Stimulated activated CD4-positive, alpha-beta T cell treated with anti-CD3 and anti-CD28 coated beads, Interleukin-12 subunit alpha, Interleukin-12 subunit beta, amount 100 ng/mL, for 24 hours (primary cell): ENCODE measurements at regions not wholly inside any gene's neighbourhood (a gene's known extent, or its start where the extent isn't known, plus 50 kb on each side); places are given as distances from the start of the nearest gene placed in this dataset.

Experiments
- DNase-seq, 2 experiments: peaks; one replicate each; pipeline ENCODE4 v3.0.0-alpha.2; 2020; ENCODE audit warnings: low read depth in 2 of 2

DNA sequence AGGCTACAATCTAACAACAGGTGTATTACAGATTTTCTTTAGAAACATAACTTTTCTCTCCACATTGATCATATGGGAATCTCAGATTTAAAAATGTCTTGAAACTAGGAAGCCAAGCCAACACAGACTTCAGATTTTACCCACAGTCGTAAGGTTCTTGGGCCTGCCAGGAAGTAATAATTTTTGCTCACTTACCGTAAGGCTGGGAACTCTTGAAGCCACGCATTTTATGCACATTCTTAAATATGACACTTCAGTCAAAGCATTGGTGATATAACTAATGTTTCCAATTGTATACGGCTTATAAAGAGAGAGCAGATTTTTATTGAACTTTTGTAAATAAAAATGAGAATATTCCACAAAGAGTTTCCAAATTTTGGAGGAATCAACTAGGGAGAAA, 328.9 kb upstream of the TRPC7 start:
- DNase-seq: no peak

DNA sequence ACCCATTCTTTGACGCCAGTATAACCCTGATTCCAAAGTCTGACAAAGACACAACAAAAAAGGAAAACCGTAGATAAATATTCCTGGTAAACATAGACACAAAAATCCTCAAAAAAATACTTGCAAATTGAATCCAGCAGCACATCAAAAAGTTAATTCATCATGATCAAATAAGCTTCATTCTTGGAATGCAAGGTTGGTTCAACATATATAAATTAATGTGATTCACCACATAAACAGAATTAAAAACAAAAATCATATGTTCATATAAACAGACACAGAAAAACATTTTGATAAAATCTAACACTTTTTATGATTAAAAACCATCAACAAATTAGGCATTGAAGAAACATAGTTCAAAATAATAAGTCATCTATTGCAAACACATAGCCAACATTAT, 324.2 kb upstream of the TRPC7 start:
- DNase-seq: no peak

DNA sequence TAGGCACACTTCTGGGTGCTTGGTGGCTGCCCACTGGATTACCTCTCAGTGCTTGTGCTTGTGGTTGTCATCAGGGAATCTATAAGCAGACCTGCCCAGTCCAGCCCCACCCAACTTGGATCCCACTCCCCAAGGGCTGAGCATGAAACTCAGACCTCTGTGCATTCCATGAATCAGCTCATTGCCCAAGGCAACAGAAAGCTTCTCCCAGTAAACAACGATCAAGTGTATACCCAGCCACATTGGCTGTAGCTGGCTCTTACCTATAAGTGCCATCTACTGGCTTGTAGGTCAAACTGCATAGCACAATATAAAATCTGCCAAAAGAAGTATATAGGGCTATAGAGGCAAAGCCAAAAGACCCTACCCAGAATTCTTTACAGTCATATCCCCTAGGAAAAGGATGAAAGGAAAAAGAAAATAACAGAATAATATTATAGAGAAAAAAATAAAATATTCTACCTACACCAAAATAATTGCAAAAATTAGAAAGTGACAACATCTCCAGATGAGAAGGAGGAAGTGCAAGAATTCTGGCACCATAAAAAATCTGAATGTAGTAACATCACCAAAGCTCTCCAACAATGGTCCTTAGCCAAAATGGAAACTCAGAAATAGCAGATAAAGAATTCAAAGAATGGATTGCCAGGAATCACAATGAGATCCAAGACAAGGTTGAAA, 321.0 kb upstream of the TRPC7 start:
- DNase-seq: no peak

DNA sequence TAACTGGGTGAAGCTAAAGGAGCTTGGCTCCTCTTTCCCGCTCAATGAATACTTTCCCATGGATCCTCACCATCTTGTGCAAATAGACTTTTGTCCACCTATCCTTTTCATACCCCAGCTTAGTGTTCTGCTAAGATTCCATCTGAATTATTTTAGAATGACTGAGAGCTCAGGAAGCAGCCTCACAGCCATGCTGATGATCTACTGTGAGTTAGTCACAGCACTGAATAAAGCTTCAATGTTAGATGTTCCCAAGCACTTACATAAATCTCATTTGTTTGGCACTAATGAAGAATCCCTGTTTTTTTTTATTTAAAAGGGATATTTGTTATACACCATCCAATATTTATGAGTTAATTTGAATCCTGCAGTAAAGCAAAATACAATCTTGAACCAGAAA, 317.6 kb upstream of the TRPC7 start:
- no peak for DNase-seq

DNA sequence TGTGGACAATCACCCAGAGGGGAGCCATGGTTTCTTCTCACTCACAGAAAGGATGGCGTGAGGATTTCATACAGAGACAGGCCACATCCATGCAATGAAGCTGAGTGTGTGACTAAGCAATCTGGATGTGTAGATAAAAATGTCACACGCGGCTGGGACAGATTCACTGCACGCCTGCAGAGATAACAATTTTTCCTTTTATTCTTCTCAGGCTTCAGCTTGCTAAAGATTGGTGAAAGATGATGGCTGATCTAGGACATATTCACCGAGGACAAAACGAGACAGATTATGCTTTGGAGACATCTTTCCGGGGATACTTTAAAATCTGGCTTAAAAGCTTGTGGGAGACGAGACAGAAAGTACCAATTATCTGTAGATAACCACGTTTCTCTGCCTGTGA, 313.9 kb upstream of the TRPC7 start:
- no peak for DNase-seq

DNA sequence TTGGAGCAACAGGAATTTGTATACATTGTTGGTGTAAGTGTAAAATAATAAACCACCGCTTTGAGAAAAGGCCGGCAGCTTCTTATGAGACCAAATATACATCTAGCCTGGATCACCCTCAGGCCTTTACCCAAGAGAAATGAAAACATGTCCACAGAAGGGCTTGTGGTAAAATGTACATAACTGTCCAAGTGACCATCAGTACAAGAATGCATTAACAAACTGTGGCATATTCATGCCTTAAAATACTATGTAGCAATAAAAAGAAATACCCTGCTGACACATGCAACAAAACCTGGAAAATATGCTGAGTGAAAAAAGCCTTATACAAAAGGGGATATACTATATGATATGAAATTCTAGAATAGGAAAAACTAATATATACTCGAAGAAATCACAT, 311.9 kb upstream of the TRPC7 start:
- no peak for DNase-seq

DNA sequence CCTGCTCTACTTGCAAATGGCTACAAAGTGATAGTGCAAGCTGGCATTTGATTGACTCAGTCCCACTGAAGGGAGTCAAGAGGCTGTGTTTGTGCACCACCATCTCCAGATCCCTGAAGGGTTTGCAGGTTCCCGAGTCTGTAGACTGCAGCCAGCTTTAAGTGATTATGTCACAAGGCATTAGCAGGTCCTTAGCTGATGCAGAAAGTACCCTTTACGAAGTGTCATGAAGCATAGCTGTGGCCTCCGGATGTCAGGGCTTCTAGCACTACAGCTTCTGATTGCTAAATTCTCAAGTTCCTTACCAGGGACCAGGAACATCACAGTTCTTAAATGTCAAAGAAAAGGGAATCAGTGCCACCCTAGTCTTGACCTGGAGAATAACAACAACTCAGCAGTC, 311.3 kb upstream of the TRPC7 start:
- no peak for DNase-seq

DNA sequence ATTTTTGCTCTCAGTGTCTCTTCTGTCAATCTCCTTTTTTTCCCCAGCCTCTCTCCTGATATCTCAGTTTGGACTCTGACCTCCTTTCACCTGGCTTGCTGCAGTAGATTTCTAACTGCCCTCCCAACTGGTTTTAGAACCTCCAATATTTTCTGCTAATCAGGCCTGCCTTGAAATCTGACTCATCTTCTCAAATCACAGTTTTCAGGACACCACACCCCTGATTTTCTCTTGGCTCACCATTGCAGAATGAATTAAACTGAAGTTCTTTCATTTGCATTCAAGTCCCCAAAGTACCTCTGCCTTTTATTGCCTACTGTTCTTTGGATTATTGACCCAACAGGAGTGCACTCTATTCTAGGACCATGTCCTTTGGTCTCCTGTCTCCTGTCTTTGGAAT, 310.4 kb upstream of the TRPC7 start:
- no peak for DNase-seq

DNA sequence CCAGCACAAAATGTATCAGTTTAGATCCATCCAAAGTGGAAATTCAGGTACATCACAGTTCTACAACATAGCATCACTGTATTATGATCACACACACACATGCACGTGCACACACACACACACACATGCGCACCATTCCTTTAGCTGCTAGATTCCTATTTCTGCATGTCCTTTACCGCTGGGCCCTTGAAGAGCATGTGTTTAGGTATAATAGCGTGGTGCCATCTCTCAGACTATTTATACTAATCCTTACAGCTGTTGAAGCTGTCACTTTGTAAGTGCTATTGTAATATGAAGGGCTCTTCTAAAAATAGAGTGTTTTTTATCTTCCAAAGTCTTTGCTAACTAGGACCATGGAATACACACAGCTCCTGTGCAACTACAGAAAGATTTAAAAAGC, 308.8 kb upstream of the TRPC7 start:
- DNase-seq: no peak

DNA sequence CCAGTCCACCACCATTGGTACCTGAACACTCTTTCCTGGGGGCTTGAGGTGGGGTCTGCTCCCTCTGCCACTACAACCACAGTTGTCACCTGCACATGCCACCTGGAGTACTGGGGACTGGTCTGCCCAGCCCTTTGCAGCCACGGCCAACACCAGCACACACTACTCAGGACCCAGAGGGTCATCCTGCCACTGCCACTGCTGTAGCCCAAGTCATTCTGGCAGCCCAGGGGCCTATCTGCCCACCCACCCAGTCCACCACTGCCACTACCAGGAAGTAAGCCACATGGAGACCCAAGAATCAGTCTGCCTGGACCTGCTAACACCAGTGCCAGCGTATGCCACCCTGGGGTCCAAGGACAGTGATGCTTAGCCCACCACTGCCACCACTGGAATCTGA, 302.4 kb upstream of the TRPC7 start:
- DNase-seq: no peak

DNA sequence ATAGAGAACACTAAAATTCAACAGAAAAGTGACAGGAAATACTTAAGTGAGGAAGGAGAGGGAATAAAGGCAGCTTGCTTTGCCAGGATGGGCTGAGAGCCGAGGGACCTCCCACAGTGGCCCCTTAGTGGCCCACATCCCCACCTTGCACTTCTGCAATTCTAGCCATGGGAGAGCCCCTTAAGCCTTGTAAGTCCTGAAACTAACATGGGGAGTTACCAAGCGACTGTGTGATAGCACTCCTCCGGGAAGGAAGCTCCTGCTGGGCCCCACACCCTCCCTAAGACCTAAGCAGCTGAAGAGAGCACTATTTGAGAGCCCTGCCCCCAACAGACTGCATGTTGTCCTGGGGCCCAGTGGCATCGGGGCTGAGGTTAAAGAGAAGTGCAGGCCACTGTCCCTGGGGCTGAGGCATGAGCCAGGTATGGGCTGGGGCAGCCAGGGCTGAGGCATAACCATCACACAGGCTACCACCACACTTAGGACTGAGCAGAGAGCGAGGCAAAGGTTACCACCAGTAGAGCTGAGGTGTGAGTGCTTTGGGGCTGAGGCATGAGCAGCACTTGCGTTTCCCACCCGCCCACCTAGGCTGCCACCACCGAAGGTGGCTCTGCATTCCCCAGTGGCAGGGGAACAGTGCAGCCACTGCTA, 301.8 kb upstream of the TRPC7 start:
- DNase-seq: no peak

DNA sequence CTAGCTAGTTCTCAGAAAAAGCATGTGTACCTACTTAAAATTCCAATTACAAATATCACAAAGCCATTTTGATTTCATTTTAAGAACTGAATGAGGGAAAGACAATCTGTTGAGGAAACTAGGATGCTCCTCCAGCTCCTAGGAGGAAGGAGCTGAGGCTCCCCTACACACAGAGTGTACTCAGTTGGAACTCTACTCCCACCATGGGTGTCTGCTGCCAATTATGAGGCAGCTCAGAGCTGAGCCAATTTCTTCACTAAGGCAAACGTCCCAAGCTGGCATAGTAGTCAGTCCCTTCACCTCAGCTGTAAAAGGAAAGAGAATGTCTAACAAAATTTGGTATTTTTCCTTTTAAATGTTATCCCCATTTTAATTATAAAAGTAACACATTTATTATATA, 300.0 kb upstream of the TRPC7 start:
- DNase-seq: no peak

DNA sequence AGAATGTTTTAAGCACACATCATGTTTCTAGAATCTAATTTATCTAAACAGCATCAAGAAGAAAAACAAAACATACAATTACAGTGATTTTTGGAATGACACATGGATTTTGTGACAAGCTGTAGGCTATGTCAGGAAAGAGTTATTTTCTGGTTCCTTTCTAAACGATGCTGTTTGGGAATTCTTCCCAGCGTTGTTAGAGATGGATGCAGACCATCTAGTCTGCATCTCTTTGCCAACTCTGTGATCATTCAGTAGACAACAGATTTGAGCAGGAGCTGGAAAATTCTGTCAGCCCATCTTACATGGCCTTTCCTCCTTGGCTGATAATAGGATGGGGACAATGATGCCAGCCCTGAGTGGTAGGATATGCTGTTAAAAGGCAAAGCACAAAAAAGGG, 295.7 kb upstream of the TRPC7 start:
- DNase-seq: no peak

DNA sequence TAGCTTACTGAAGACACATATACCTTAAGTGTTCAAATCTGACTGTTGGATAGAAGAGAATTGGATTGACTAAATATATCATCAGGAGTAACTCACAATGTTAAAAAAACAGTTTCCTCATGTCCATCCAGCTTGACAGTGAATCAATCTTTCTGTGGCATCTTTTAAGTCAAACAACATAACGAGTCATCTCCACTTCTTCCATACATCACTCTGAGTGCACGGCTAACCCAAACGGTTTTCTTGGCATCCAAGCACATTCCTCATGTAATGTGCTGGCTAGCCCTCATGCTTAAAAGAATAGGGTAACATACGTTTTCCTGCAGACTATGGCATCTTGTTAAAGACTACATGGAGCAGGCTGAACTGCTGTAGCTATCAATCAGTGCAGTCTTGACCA, 291.5 kb upstream of the TRPC7 start:
- DNase-seq: no peak

DNA sequence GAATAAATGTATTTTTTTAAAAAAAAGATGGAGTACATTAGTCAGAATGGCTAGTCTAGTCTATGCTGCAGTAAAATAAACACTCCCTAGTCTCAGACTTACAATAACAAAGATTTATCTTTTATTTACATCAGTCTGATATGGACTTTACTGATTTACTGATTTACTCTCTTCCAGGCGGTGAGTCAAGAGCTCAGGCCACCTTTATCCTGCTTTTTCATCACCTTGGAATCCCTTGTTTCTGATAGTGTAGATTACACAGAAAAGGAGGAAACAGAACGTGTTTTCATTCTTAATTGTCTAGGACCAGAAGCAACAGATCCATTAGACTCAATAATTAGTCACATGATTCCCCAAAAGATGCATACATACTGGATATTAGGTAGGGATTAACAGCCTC, 290.1 kb upstream of the TRPC7 start:
- DNase-seq: no peak

DNA sequence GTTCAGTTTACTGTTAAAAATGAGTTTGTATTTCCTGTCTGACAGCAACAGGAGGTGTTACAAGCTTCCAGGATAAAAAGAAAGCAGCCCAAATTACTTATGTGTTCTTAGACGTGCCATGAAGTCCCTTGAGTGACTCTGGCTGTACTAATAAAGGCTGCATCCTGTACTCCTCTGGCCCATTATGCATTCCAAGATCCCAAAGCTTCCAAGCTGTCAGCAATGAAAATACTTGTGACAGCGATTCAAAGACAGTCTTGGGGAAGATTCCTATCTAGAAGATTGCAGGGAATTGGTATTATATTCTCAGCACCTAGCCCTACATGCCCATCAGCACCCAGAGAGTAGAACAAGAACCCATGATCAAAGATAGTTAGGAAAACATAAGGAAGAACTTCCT, 281.6 kb upstream of the TRPC7 start:
- no peak for DNase-seq

DNA sequence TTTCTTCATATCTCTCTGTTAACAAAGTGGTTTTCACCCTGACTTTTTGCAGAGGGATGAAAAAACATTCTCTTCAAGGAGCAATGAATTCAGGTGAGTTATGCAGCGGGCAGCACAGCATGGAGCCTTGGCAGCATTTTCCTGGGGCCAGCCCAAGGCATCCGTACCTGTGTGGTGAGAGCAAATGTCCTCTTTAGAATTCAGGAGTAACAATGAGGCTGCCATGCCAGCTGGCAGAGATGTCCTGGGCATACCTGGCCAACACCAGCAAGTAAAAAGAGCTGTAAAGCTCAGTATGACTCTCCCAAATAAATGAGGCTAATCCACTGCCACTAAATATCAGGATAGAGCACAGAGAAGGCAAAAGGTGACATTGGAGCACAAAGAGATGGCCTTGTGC, 277.6 kb upstream of the TRPC7 start:
- DNase-seq: no peak

DNA sequence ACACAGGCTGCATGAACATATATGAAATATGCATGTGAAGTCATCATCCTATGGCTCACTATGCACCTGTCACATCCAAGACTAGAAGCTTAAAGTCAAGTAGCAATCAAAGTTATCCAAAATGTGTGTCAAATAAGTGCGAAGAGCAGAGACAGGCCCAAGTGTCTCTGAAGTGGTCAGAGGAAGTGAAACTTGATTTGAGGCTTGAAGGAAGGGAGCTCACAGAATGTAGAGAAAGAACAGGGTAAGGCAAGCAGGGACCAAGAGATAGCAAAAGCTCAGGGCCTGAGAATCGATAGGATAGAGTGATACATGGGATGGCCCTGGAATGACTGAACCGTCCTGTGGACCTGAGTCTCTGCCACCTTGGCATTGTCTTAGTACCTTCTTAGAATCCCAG, 274.3 kb upstream of the TRPC7 start:
- no peak for DNase-seq

DNA sequence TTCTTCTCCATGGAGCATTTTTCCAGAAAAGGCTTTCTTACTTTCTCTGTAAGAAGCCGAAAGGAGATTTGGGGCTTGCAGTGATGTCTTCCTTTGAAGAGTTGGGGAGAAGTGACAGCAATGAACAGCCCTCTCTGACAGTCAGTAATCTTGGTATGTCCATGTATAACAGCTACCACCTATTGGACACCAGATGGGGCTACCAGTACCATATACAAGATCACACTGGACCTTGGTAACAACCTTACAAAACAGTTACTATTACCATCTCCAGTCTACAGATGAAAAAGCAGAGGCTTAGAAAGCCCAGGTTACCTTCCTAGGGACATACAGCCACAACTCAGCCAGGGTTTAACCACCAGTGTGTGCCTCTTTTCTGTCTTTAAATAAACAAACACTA, 272.7 kb upstream of the TRPC7 start:
- no peak for DNase-seq

DNA sequence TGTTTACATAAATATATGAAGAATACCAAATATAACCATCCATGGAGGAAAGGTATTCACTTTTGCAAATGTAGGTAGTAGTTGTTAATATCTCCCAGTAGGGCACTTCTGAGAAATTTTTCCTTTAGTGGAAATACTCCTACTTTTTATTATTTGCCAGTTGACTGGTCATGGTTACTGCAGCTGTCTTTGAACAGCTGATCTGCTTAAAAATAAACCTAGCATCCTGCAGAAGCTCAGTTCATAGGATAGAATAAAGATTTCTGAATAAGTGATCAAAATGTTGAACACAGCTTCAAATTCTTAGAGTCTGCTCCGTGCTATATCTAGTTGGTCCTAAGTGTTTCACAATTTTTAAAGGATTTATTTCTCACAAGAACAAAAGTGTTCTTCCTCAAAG, 270.7 kb upstream of the TRPC7 start:
- DNase-seq: no peak

DNA sequence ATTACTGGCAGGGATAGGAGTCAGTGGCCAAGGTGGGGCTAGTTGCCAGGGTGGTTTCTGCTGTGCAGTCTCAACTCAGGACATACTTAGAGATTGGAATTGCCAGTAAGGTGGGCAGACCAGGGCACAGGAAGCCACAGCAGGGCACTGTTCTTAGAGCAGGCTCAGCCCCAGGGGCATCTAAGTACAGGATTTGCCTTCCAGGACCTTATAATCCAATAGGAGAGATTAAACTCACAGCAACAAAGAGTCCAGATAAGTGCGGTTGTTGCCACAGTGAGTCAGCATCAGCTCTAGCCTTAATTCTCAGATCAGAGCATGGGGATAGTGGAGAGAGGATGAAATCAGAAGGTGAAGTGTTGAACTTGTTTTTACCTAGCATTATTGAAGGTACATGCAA, 265.8 kb upstream of the TRPC7 start:
- DNase-seq: no peak

DNA sequence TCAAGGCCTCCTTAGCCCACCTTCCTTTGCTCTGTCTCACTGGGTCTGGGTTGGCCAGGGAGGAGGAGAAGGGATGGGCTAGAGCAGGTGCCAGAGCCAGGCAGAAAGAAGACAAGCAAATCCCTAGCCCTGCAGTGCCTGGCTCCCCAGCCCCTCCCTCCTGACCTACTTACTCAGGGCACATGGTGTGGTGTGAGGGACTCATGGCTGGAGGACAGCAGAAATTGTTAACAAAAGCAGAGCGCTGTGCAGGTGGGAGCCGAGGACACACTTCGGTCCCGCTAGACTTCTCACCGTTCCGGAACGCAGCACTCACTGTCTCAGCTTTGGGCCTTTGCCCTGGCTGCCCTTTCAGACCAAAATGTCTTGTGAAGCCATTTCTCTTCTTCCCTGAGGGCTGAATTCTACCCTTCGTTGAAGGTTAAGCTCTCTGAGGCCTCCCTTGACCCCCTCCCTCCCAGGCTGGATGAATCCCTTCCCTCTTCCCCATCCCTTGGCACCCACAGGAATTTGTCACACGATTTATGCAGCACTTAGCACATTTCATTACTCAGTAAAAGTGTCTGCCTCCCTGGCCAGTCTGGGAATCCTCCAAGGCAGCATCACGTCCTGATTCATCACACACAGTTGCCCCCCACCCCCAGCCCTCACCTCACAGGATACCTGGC, 263.9 kb upstream of the TRPC7 start:
- no peak for DNase-seq

DNA sequence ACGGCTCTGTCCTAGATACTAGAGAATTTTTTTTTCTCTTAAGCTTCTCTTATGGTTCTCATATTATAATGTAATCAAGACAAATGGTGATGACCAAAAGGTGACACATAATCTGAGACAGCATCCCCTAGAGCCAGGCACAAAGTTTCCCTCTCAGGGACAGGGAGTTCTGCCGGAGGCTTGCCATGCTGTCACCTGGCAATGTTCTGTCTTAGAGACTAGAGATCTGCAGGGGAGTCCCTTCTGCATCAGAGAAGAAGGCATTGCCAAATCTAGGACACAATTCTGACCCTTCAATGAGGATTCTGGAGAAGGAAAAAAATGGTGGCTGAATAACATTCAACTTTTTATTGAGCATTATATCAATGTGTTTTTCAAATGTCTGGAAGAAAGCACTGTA, 261.2 kb upstream of the TRPC7 start:
- no peak for DNase-seq

DNA sequence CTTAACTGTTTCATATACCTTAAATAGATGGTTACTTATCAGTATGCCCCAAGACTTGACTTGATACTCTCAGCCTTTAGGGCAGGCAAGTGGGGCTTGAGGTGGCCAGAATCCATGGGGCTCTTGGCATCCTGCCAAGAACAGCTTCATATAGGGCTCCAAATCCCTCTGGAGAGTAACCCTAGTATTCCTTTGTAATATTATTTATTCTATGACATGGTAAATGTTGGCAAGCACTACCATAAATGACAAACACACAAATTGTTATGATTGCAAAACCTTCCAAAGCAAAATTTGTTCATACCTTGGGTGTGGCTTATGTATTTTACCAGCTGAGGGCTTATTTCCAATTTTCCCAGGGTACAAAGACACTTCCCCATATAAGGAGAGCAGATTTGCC, 257.4 kb upstream of the TRPC7 start:
- no peak for DNase-seq
